ENCODE measurements at regions not wholly inside any gene's neighbourhood (a gene's known extent, or its start where the extent isn't known, plus 50 kb on each side); places are given as distances from the start of the nearest gene placed in this dataset.
"Not testable (repeated sequence)": the region's sequence is repeated elsewhere in the genome, so short reads cannot be mapped to it uniquely, and the experiment has no call there.

GRCh38 chr15:36434177-36434576 is 145.2 kb upstream of the CDIN1 start:
- no peak for DNase-seq

- DNase-seq, result no peak
Observed at GRCh38 chr15:36438499-36438898, 140.9 kb upstream of the CDIN1 start.

DNA sequence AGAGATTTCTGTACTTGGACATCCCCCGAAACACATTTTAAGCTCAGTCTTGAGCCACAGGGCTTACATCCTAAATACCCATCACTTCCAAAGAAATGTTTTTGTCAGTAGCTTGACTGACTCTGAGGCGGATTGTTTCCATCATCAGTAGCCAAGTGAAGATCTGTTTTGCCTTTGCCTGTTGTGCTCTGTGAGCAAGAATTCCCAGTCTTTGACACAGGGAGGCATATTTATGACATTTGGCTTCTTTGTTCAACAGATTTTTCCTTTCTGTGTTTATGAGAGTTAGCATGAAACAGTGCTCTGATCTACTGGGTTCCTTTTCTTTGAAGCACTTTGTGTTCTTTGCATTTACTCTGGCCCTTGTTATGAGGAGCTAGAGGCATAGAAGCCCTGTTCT is 132.1 kb upstream of the CDIN1 start:
- no peak for DNase-seq

GRCh38 chr15:36448418-36448817 is 131.0 kb upstream of the CDIN1 start:
- no peak for DNase-seq

DNA sequence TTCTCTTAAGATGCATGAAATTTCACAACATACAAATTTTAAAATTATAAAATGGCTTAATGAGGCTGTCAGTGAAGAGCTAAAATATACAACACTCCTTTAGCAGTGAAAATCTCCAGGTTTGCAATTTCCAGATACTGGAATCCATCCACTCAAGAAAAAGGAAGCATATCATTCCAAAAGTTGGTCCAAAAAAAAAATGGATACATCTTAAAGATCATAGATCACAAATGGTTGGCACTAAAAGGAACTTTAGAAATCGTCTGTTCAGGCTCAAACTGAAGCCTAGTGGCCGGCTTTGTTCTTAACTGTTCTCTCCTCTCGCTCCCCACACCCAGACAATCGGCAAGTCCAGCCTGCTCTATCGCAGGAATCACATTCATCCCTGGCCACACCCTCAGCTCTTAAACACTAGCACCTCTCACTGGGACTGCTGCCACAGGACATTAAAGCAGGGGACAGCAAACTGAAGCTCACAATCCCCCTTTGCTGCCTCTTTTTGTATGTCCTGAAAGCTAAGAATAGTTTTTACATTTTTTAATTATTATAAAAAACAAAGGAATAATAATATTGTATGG is 130.3 kb upstream of the CDIN1 start:
- no peak for DNase-seq

GRCh38 chr15:36449662-36450145 is 129.7 kb upstream of the CDIN1 start:
- DNase-seq, result no peak

DNA sequence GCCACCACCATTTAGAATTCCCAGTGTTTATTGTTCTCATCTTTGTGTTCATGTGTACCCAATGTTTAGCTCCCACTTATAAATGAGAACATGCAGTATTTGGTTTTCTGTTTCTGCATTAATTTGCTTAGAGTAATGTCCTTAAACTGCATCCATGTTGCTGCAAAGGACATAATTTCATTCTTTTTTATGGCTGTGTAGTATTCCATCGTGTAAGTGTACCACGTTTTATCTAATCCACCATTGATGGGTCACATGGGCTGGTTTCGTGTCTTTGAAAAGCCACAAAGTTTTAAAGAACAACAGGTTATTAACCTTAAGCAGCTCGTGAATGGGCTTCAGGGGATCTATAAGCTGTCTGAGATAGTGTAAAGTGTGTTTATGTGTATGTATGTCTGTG is 125.2 kb upstream of the CDIN1 start:
- not testable (repeated sequence) for DNase-seq

DNA sequence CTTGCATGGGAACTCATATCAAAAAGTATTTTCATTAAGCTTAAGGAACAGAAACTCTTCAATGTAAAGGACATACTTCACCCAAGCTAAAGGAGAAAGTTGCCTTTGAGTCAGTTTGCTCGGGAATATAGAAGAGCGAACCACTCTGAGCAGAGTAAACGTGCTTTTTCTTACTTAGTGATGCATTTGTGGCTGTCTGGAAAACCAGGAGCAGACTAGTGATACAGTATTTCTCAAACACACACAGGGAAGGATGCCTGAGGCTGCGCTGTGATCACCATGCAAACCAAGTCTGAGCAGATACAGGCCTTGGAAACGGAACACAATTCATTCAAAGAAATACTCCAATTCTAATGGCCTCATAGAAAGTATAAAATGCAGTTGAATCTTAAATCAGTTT is 121.0 kb upstream of the CDIN1 start:
- no peak for DNase-seq

GRCh38 chr15:36465304-36465703 is 114.1 kb upstream of the CDIN1 start:
- DNase-seq, result no peak

DNA sequence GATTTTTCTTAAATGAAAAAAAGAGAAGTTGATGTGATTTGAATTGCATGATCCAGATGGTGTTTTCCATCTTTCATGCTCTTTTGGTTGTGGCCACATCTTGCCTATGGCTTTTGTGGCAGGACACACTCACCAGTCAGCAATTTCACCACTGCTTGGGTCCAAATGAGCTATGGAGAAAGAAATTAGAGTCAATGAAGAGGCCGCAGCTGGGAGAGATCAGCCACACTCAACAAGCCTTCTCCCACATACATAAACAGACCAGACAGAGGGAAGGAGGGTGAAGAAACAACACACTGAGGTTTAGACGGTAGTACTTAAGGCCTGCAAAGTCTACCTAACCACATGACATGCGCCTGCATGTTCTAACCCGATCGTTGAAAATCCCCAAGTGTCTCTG is 110.7 kb upstream of the CDIN1 start:
- no peak for DNase-seq

DNA sequence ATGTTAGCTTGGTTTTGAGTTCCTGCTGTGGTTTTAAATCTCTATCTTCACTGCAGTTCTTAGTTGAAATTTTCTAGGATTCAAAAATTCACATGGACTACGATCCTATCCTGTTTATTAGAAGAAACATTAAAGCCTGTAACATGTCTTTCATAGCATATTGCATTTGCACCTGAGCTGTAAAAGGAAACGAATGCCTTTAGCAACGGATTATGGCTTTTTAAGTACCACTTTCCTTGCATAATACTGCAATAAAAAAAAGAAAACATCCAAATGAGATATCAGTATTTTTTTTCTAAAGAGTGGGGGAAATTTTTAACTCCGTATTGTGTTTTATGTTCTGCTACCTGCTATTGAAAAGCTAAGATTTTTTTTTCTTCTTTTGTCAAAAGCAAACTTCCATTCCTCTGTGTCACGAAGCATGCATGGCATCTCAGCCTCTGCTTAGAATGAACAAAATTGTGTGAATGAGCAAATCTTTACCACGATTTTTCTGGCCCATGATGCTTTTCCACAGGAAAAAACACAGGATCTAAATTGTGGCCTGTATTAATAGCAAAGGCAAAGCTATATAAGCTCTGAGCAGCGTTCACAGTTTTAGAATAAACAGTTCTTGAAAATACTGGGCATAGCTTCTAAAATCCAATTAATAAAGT is 110.0 kb upstream of the CDIN1 start:
- no peak for DNase-seq

DNA sequence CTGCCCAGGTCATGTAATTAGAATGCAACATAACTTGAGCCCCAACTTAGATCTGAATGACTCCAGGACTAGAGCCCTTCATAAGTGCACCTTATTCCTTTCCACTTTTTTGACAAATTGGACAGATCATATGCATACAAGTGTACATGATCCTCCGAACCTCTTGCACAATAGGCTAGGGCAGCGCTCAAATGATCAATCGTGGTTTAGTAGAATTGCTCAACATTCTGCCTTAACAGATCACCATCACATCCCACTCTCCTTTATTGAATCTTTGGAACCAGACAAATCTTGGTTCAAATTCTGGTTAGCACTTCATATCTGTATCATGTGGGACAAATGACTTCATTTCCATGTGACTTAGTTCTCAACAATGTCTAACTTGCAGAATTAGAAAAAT is 106.8 kb upstream of the CDIN1 start:
- no peak for DNase-seq

DNA sequence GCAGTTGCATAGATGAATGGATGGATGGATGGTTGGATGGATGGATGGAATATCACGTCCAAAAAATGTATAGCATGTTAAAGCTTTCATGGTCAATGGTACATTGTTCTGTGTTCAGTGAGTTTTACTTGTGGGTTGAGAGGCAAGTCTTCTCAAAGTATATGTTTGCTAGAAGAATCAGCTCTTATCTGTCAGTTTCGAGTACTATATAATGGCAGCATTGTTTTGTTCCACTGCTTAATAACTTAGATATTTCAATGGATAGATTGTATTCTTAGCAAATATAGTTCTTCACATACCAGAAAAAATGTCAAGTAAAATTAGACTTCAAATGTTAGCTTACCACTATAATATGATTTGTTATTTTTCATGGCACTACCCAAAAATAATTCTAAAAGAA is 100.9 kb upstream of the CDIN1 start:
- DNase-seq, result no peak

DNA sequence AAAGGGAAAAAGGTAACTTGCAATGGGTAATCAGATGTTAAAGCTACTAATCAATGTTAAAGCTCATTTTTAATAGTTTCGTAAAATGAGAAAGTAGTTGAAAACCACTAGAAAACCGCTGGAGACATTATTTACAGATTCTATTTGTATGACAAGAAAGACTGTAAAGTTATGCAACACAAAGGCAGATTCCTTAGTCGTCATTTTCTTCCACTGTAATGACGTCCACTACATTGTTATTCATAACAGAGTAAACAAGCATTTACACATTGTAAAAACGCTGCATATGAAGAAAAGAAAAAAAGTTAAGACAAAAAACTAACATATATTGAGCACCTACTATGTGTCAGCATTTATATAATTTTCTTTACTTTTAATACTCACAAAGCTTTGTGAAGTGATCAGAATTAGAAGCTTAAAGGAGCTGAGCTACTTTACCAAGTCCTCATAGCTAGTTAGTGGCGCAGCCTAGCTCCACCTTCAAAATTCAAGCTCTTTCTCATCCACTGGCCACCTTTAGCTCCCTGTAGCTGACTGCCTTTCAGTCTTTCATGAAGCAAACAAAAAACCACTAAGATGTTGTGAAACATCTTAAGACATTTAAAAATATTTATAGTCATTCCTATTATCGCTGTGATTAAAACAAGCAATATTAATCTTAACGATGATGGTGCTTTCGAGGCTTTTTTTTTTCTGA is 100.1 kb upstream of the CDIN1 start:
- DNase-seq, result no peak

GRCh38 chr15:36481156-36481555 is 98.3 kb upstream of the CDIN1 start:
- DNase-seq, result no peak

DNA sequence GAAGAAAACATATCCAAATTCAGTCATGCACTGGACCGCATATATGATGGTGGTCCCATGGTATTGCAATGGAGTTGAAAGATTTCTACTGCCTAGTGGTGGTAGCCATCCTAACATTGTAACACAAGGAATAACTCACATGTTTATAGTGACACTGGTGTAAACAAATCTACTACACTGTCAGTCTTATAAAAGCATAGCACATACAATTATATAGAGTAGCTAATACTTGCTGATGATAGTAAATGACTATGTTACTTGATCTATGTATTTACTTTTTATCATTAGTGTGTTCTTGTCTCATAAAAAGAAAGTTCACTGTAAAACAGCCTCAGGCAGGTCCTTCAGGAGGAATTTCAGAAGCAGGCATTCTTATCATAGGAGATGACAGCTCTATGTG is 96.0 kb upstream of the CDIN1 start:
- DNase-seq, result no peak

DNA sequence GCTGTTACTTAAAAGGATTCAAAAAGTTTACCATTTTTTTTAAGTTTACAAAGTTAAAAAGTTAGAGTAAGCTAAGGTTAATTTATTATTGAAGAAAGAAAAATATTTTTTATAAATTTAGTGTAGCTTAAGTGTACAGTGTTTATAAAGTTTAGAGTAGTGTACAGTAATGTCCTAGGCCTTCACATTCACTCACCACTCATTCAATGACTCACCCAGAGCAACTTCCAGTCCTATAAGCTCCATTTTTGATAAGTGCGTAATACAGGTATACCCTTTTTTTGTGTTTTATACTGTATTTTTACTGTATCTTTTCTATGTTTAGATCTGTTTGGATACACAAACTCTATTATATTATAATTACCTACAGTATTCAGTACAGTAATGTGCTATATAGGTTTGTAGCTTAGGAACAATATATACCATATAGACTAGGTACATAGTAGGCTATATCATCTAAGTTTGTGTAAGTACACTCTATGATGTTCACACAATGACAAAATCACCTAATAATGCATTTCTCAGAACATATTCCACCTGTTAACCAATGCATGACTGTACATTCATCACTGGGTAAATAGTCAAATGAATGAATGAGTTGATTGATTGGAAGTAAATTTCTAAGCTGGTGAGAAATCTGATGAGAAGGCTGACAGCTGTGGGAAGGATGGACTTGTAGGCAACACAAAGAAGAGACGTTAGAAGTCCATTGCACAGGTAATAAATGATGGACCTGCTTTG is 95.2 kb upstream of the CDIN1 start:
- no peak for DNase-seq

DNA sequence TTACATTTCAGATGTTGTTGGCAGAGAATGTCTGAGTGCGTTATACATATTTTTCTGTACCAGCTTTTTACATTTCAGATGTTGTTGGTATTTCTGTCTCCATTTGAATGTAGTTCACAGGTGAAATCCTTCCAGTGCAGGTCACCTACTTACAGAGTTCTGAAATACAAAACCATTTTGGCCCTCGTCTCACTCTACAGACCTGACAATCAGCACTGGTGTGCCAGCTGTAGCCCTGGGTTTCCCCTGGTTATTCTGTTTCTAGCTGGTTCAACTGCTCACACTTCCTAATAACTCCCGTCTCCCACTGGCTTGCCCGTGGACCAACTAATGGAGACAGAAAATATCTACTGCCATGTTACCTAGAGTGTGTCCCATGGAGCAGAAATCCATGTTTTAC is 87.5 kb upstream of the CDIN1 start:
- DNase-seq, result no peak

DNA sequence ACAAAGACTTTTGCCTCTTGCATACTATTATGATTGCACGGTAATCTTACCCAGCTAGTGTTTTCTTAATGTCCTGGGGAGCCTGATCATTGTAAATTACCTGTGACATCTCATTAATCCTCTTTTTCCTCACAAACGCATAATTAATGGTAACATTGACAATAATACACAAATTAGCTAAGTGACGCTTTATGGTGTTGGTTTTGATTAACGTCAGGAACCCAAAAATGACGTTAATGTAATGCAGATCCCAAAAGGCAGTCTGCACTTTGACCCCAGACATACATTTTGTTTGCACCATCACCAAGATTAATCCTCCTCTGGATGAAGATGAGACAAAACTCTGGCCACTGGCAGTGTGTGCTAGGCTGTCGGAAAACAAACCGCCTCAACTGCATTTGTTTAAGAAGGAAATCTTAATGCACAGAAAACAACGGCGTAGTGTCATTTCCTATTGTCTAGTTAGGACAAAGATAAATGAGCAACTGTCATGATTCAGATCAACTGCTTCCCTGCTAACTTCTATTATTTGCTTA is 83.9 kb upstream of the CDIN1 start:
- no peak for DNase-seq

- no peak for DNase-seq
Observed at GRCh38 chr15:36497901-36498300, 81.5 kb upstream of the CDIN1 start.

- no peak for DNase-seq
Observed at GRCh38 chr15:36498401-36498800, 81.0 kb upstream of the CDIN1 start.

GRCh38 chr15:36498916-36499315 is 80.5 kb upstream of the CDIN1 start:
- DNase-seq, result no peak
